ENCODE measurements at regions not wholly inside any gene's neighbourhood (a gene's known extent, or its start where the extent isn't known, plus 50 kb on each side); places are given as distances from the start of the nearest gene placed in this dataset.

GRCh38 chrX:39810901-39811300 lies 286.9 kb downstream of the BCOR start:
- no peak for DNase-seq (ENCODE audit: low spot score)

- DNase-seq (ENCODE audit: low spot score): no peak
These were observed 286.4 kb downstream of the BCOR start for GRCh38 chrX:39811376-39811775.

GRCh38 chrX:39813631-39814277 lies 284.0 kb downstream of the BCOR start:
- DNase-seq (ENCODE audit: low spot score): no peak

- no peak for DNase-seq (ENCODE audit: low spot score)
These were observed 283.4 kb downstream of the BCOR start for GRCh38 chrX:39814391-39814790.

- no peak for DNase-seq (ENCODE audit: low spot score)
These were observed 282.1 kb downstream of the BCOR start for GRCh38 chrX:39815631-39816030.

- no peak for DNase-seq (ENCODE audit: low spot score)
These were observed 280.7 kb downstream of the BCOR start for GRCh38 chrX:39816871-39817731.

GRCh38 chrX:39817754-39818470 lies 279.8 kb downstream of the BCOR start:
- DNase-seq (ENCODE audit: low spot score): no peak

- no peak for DNase-seq (ENCODE audit: low spot score)
These were observed 279.0 kb downstream of the BCOR start for GRCh38 chrX:39818750-39819149.

- no peak for DNase-seq (ENCODE audit: low spot score)
These were observed 277.6 kb downstream of the BCOR start for GRCh38 chrX:39819921-39820849.

- DNase-seq (ENCODE audit: low spot score): no peak
These were observed 276.6 kb downstream of the BCOR start for GRCh38 chrX:39820938-39821708.

GRCh38 chrX:39821709-39822095 lies 276.1 kb downstream of the BCOR start:
- no peak for DNase-seq (ENCODE audit: low spot score)

- DNase-seq (ENCODE audit: low spot score): no peak
These were observed 275.5 kb downstream of the BCOR start for GRCh38 chrX:39822133-39822748.

- DNase-seq (ENCODE audit: low spot score): no peak
These were observed 274.3 kb downstream of the BCOR start for GRCh38 chrX:39823424-39823823.

GRCh38 chrX:39823854-39824253 lies 273.9 kb downstream of the BCOR start:
- no peak for DNase-seq (ENCODE audit: low spot score)

- DNase-seq (ENCODE audit: low spot score): no peak
These were observed 270.8 kb downstream of the BCOR start for GRCh38 chrX:39826813-39827543.

GRCh38 chrX:39827951-39828350 lies 269.8 kb downstream of the BCOR start:
- no peak for DNase-seq (ENCODE audit: low spot score)

GRCh38 chrX:39828971-39829370 lies 268.8 kb downstream of the BCOR start:
- DNase-seq (ENCODE audit: low spot score): peak; percentile 16

- no peak for DNase-seq (ENCODE audit: low spot score)
These were observed 267.8 kb downstream of the BCOR start for GRCh38 chrX:39829965-39830364.

GRCh38 chrX:39830414-39830813 lies 267.3 kb downstream of the BCOR start:
- DNase-seq (ENCODE audit: low spot score): no peak

- no peak for DNase-seq (ENCODE audit: low spot score)
These were observed 265.5 kb downstream of the BCOR start for GRCh38 chrX:39832211-39832610.
